M059J (cell line): ENCODE measurements at regions not wholly inside any gene's neighbourhood (a gene's known extent, or its start where the extent isn't known, plus 50 kb on each side); places are given as distances from the start of the nearest gene placed in this dataset.
"Not testable (repeated sequence)": the region's sequence is repeated elsewhere in the genome, so short reads cannot be mapped to it uniquely, and the experiment has no call there.

Experiments used
- DNase-seq: peaks from one replicate; pipeline ENCODE4 v3.0.0-alpha.2; 2012; ENCODE audit warnings: low read depth

DNA sequence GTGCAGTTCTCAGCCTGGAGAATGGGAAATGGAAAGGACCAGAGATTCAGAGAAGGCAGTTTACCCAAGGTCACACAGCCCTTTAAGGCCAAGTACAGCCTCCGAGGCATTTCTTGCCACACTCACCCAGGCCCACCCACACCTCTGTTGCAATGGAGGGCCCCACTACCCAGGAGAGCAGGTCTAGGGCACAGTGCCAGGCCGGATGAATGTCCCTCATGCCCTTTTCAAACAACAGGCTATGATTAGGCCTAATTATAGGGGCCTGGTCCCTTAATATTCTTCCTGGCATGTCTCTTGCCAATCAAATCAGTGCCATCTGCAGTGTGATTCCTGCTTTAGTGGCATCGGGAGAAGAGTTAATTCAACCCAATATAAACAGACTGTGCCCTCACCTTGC lies 195.3 kb downstream of the KLRB1 start:
- DNase-seq = not testable (repeated sequence)

GRCh38 chr12:9411616-9412268 lies 196.0 kb downstream of the KLRB1 start:
- DNase-seq = not testable (repeated sequence)

- peak; percentile 27 for DNase-seq
Observed at GRCh38 chr12:9407425-9407748, 199.2 kb upstream of the PZP start.

GRCh38 chr12:9406564-9407424 lies 198.6 kb upstream of the PZP start:
- no peak for DNase-seq

GRCh38 chr12:9405886-9406563 lies 197.8 kb upstream of the PZP start:
- no peak for DNase-seq

- DNase-seq = no peak
Observed at GRCh38 chr12:9404469-9405260, 196.5 kb upstream of the PZP start.

DNA sequence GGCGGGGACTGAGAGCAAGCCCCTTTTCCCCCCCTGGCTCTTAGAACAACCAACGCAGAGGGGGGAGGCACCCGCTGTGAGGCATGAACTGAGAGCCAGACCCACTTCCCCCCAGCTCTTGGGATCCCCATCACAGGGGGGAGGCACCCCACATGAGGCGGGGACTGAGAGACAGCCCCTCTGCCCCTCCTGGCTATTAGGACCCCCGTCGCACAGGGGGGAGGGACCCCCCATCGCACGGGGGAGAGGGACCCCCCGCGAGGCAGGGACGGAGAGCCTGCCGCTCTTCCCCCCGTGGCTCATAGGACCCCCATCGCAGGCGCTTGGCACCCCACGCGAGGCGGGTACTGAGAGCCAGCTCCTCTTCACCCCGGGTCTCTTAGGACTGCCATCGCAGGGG lies 195.8 kb upstream of the PZP start:
- DNase-seq = no peak

GRCh38 chr12:9402432-9403040 lies 194.3 kb upstream of the PZP start:
- DNase-seq = not testable (repeated sequence)

DNA sequence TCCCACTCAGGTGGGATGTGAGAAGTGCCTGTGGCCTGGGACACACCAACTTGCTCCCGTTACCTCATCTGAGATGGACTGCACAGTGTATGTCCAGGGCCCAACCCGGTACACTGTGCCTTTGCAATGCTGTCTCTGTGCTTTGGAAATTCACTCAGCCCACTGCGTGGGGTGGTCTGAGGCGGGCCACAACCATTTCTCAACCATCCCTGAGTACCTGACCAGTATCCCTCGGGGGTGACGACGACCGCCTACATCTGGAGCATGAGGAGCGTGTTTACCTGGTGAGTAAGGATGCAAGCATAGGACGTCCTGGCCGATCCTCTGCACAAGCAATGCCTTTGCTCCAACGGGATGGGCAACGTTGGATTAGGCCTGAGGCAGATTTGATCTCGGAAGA lies 188.2 kb upstream of the PZP start:
- DNase-seq = not testable (repeated sequence)

GRCh38 chr12:9395220-9395619 lies 187.0 kb upstream of the PZP start:
- not testable (repeated sequence) for DNase-seq

- DNase-seq = no peak
Observed at GRCh38 chr12:9392842-9393241, 184.6 kb upstream of the PZP start.

- DNase-seq = no peak
Observed at GRCh38 chr12:9391815-9392214, 183.6 kb upstream of the PZP start.

GRCh38 chr12:9390761-9391160 lies 182.6 kb upstream of the PZP start:
- no peak for DNase-seq

GRCh38 chr12:9389796-9390195 lies 181.6 kb upstream of the PZP start:
- DNase-seq = no peak

DNA sequence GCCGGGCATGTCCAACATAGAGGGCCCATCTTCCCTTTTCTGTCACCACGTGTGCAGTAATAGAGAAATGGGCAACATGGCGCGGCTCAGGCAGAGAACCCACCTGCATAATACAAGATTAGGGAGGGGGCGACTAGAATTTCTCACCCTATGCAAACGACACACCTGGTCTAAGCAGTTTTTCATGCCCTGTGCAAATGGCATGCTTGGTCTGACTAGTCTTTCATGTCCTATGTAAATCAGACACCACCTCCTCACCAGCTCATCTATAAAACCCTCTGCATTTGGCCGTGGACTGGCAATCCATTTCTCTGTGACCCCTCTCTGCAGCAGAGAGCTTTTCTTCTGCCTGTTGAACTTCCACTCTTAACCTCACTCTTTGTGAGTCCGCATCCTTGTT lies 180.2 kb upstream of the PZP start:
- DNase-seq = no peak

DNA sequence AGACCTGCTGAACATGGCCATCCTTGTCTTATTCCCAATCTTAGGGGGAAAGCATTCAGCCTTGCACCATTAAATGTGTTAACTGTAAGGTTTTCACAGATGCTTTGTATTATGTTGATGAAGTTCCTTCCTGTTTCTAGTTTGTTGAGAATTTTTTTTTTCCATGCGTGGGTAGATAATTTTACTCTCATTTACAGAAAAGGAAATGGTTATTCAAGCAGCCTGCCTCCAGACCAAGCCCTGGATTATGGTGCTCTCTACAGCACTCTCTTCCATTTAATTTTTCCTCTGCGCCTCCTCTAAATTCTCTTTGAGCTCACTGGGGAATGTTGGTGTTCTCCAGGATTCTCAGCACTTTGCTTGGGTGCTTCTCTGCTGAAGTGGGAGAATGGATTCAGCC lies 179.3 kb upstream of the PZP start:
- no peak for DNase-seq

DNA sequence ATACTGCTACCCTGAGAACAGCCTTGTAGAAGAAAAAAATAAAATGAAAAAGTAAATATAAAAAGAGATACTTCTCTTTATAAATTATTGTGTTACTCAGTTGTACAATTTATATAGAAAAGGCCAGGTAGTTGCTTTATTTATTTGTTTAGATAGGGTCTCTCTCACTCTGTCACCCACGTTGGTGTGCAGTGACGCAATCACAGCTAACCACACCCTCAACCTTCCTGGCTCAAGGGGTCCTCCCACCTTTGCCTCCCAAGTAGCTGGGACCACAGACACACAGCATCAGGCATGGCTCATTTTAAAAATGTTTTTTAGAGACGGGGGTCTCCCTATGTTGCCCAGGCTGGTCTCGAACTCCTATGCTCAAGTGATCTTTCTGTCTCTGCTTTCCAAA lies 175.4 kb upstream of the PZP start:
- DNase-seq = no peak

GRCh38 chr12:9381619-9382018 lies 173.4 kb upstream of the PZP start:
- DNase-seq = no peak

GRCh38 chr12:9380650-9381049 lies 172.5 kb upstream of the PZP start:
- DNase-seq = no peak

- DNase-seq = no peak
Observed at GRCh38 chr12:9379023-9379742, 171.0 kb upstream of the PZP start.

DNA sequence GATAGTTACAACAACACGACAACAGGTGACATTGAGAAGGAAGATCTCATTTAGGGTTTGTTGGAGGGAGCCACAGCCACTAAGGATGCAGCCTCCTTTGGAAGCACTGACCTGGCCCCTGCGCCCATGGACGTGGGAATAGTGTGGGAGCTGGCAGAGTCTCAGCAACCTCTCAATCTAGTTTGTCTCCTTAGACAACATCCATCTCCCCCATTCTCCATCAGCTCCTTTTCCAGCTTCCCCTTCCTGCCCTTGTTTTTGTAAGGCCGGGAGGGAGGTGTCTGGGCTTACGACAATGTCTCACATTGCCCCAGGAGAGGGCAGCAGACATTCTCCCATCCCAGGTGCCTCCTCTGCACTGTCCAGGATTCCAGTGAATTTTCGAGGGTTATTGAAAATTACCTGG lies 170.2 kb upstream of the PZP start:
- peak; percentile 17 for DNase-seq
